Neural cell (in vitro differentiated cells): ENCODE measurements at regions not wholly inside any gene's neighbourhood (a gene's known extent, or its start where the extent isn't known, plus 50 kb on each side); places are given as distances from the start of the nearest gene placed in this dataset.

Experiments used
- EP300 ChIP-seq: fragments of 450-650 bp; conservative IDR thresholded peaks from 2 replicates; pipeline ENCODE4 v1.6.1; 2014; ENCODE audit warnings: antibody characterized with exemption, mild to moderate bottlenecking, moderate library complexity; ENCODE audit not compliant: poor library complexity, severe bottlenecking
- EZH2 ChIP-seq: fragments of 200-600, 300-800 bp; shearing (Covaris generic), sonication (generic); IDR thresholded peaks from 2 replicates; pipeline ENCODE4 v1.6.1; 2014; ENCODE audit warnings: antibody characterized with exemption, low read length, borderline replicate concordance, mild to moderate bottlenecking; ENCODE audit not compliant: insufficient read depth, poor library complexity, severe bottlenecking
- MXI1 ChIP-seq: fragments of 450-650 bp; conservative IDR thresholded peaks from 2 replicates; pipeline ENCODE4 v1.6.1; 2014; ENCODE audit warnings: antibody characterized with exemption, mild to moderate bottlenecking; ENCODE audit not compliant: poor library complexity, severe bottlenecking
- POLR2AphosphoS5 ChIP-seq: IDR thresholded peaks from 2 replicates; pipeline ENCODE4 v1.6.1; 2012
- TAF1 ChIP-seq: IDR thresholded peaks from 2 replicates; pipeline ENCODE4 v1.6.1; 2012; ENCODE audit warnings: low read depth
- TF ChIP-seq, protein P1 (sequence below): fragments of 450-650 bp; IDR thresholded peaks from 2 replicates; pipeline ENCODE4 v1.5.1; 2014; ENCODE audit warnings: antibody characterized with exemption, mild to moderate bottlenecking, moderate library complexity; ENCODE audit not compliant: poor library complexity, severe bottlenecking
- TF ChIP-seq, protein P2 (sequence below): IDR thresholded peaks from 2 replicates; pipeline ENCODE4 v1.6.1; 2012; ENCODE audit warnings: borderline replicate concordance

DNA sequence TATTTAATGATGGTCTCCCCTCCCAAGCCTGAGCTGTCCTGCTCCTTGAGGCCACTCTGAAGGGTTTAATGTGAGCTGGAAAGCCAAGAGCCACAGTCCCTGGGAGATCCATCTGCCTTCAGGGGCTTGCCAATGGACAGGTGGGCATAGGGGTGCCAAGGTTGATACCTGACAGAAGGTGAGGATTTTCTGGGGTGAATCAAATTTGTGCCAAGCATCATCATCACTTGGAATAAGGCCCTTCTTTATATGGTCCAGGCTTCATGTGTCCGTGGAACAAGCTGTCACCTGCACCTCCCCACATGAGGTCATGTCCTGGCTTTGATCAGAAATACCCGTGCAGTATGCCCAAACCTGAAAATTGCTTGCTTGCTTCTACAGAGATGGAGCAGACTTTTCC is 71.9 kb upstream of the CTNNB1 start:
- TF ChIP-seq, protein P1, sequence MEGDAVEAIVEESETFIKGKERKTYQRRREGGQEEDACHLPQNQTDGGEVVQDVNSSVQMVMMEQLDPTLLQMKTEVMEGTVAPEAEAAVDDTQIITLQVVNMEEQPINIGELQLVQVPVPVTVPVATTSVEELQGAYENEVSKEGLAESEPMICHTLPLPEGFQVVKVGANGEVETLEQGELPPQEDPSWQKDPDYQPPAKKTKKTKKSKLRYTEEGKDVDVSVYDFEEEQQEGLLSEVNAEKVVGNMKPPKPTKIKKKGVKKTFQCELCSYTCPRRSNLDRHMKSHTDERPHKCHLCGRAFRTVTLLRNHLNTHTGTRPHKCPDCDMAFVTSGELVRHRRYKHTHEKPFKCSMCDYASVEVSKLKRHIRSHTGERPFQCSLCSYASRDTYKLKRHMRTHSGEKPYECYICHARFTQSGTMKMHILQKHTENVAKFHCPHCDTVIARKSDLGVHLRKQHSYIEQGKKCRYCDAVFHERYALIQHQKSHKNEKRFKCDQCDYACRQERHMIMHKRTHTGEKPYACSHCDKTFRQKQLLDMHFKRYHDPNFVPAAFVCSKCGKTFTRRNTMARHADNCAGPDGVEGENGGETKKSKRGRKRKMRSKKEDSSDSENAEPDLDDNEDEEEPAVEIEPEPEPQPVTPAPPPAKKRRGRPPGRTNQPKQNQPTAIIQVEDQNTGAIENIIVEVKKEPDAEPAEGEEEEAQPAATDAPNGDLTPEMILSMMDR: no peak
- no peak for TF ChIP-seq EZH2
- TF ChIP-seq EP300: no peak
- no peak for TF ChIP-seq POLR2AphosphoS5
- TF ChIP-seq MXI1: no peak
- TF ChIP-seq, protein P2, sequence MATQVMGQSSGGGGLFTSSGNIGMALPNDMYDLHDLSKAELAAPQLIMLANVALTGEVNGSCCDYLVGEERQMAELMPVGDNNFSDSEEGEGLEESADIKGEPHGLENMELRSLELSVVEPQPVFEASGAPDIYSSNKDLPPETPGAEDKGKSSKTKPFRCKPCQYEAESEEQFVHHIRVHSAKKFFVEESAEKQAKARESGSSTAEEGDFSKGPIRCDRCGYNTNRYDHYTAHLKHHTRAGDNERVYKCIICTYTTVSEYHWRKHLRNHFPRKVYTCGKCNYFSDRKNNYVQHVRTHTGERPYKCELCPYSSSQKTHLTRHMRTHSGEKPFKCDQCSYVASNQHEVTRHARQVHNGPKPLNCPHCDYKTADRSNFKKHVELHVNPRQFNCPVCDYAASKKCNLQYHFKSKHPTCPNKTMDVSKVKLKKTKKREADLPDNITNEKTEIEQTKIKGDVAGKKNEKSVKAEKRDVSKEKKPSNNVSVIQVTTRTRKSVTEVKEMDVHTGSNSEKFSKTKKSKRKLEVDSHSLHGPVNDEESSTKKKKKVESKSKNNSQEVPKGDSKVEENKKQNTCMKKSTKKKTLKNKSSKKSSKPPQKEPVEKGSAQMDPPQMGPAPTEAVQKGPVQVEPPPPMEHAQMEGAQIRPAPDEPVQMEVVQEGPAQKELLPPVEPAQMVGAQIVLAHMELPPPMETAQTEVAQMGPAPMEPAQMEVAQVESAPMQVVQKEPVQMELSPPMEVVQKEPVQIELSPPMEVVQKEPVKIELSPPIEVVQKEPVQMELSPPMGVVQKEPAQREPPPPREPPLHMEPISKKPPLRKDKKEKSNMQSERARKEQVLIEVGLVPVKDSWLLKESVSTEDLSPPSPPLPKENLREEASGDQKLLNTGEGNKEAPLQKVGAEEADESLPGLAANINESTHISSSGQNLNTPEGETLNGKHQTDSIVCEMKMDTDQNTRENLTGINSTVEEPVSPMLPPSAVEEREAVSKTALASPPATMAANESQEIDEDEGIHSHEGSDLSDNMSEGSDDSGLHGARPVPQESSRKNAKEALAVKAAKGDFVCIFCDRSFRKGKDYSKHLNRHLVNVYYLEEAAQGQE: no peak
- TF ChIP-seq TAF1: no peak
